ENCODE measurements at regions not wholly inside any gene's neighbourhood (a gene's known extent, or its start where the extent isn't known, plus 50 kb on each side); places are given as distances from the start of the nearest gene placed in this dataset.

- H3F3A ChIP-seq (ENCODE audit: insufficient read depth, low read depth): no peaks in the 10 kb centered on the region
- ChIA-PET CTCF (no interaction called here), POLR2A (ENCODE audit: unreplicated experiment) (no interaction called here)
- no peak overlapping the region for H3K27ac ChIP-seq
- H3K4me1 ChIP-seq (replicated peaks; ENCODE audit: insufficient read depth): no peaks in the 10 kb centered on the region
- no peak overlapping the region for H3K4me2 ChIP-seq
- no peak for DNase-seq
- H3K4me3 ChIP-seq: no peak overlapping the region
- H3K36me3 ChIP-seq (ENCODE audit: low read depth): no peaks in the 10 kb centered on the region
- TF ChIP-seq CTCF (conservative IDR thresholded peaks at IDR 0.05) (no peak), EZH2 (IDR thresholded peaks at IDR 0.05; ENCODE audit: low read depth) (no peak)
- H3K27me3 ChIP-seq (ENCODE audit: insufficient read depth, low read depth): no peaks in the 10 kb centered on the region
- H3K79me2 ChIP-seq (ENCODE audit: low read depth): no peaks in the 10 kb centered on the region
- H3K9me2 ChIP-seq (ENCODE audit: insufficient read depth): no peaks in the 10 kb centered on the region
- H4K20me1 ChIP-seq (ENCODE audit: insufficient read depth): no peaks in the 10 kb centered on the region
- BruUV-seq (replicated peaks): no TSS peak
- H2AFZ ChIP-seq: no peak overlapping the region
- intact Hi-C loops (cut with micrococcal nuclease; ENCODE audit: unreplicated experiment): no loop called here
- no peaks in the 10 kb centered on the region for H3K9me3 ChIP-seq (ENCODE audit: insufficient read depth, low read depth)
These were observed 787.8 kb downstream of the STIM2 start for GRCh38 chr4:27648416-27648815.

GRCh38 chr4:27662426-27662825 lies 801.8 kb downstream of the STIM2 start:
- CTCF ChIA-PET: no interaction called here
- no peak for DNase-seq
- no peaks in the 10 kb centered on the region for H3K9me3 ChIP-seq (ENCODE audit: insufficient read depth, low read depth)
- H2AFZ ChIP-seq: no peak overlapping the region
- H3F3A ChIP-seq (ENCODE audit: insufficient read depth, low read depth): no peaks in the 10 kb centered on the region
- H3K4me3 ChIP-seq: no peak overlapping the region
- no peak overlapping the region for H3K4me2 ChIP-seq
- no peaks in the 10 kb centered on the region for H3K27me3 ChIP-seq (ENCODE audit: insufficient read depth, low read depth)
- no TSS peak for BruUV-seq (replicated peaks)
- TF ChIP-seq CTCF (conservative IDR thresholded peaks at IDR 0.05) (no peak), EZH2 (IDR thresholded peaks at IDR 0.05; ENCODE audit: low read depth) (no peak)
- H4K20me1 ChIP-seq (ENCODE audit: insufficient read depth): no peaks in the 10 kb centered on the region
- H3K9me2 ChIP-seq (ENCODE audit: insufficient read depth): no peaks in the 10 kb centered on the region
- no peaks in the 10 kb centered on the region for H3K79me2 ChIP-seq (ENCODE audit: low read depth)
- POLR2A ChIA-PET (ENCODE audit: unreplicated experiment): no interaction called here
- no peak overlapping the region for H3K27ac ChIP-seq
- H3K36me3 ChIP-seq (ENCODE audit: low read depth): no peaks in the 10 kb centered on the region
- intact Hi-C loops (cut with micrococcal nuclease; ENCODE audit: unreplicated experiment): no loop called here
- H3K4me1 ChIP-seq (replicated peaks; ENCODE audit: insufficient read depth): no peaks in the 10 kb centered on the region

GRCh38 chr4:27666943-27667342 lies 806.3 kb downstream of the STIM2 start:
- H3K4me1 ChIP-seq (replicated peaks; ENCODE audit: insufficient read depth): no peaks in the 10 kb centered on the region
- H3K27ac ChIP-seq: no peak overlapping the region
- H3K36me3 ChIP-seq (ENCODE audit: low read depth): no peaks in the 10 kb centered on the region
- no peaks in the 10 kb centered on the region for H3K9me3 ChIP-seq (ENCODE audit: insufficient read depth, low read depth)
- H3K4me3 ChIP-seq: no peak overlapping the region
- no peak overlapping the region for H2AFZ ChIP-seq
- H3K27me3 ChIP-seq (ENCODE audit: insufficient read depth, low read depth): no peaks in the 10 kb centered on the region
- DNase-seq: no peak
- CTCF ChIA-PET: no interaction called here
- BruUV-seq (replicated peaks): no TSS peak
- no peaks in the 10 kb centered on the region for H3F3A ChIP-seq (ENCODE audit: insufficient read depth, low read depth)
- POLR2A ChIA-PET (ENCODE audit: unreplicated experiment): no interaction called here
- no peaks in the 10 kb centered on the region for H3K9me2 ChIP-seq (ENCODE audit: insufficient read depth)
- no peaks in the 10 kb centered on the region for H4K20me1 ChIP-seq (ENCODE audit: insufficient read depth)
- no peak for TF ChIP-seq CTCF (conservative IDR thresholded peaks at IDR 0.05)
- no peak for TF ChIP-seq EZH2 (IDR thresholded peaks at IDR 0.05; ENCODE audit: low read depth)
- H3K79me2 ChIP-seq (ENCODE audit: low read depth): no peaks in the 10 kb centered on the region
- intact Hi-C loops (cut with micrococcal nuclease; ENCODE audit: unreplicated experiment): no loop called here
- no peak overlapping the region for H3K4me2 ChIP-seq
